ENCODE measurements at regions not wholly inside any gene's neighbourhood (a gene's known extent, or its start where the extent isn't known, plus 50 kb on each side); places are given as distances from the start of the nearest gene placed in this dataset.
A peak's percentile ranks its signal among the peaks of the same experiment; 100 is the strongest.
"Not testable (repeated sequence)": the region's sequence is repeated elsewhere in the genome, so short reads cannot be mapped to it uniquely, and the experiment has no call there.

- not testable (repeated sequence) for DNase-seq
These were observed 2777.4 kb upstream of the TPTE start for GRCh38 chr21:7743940-7744339.

DNA sequence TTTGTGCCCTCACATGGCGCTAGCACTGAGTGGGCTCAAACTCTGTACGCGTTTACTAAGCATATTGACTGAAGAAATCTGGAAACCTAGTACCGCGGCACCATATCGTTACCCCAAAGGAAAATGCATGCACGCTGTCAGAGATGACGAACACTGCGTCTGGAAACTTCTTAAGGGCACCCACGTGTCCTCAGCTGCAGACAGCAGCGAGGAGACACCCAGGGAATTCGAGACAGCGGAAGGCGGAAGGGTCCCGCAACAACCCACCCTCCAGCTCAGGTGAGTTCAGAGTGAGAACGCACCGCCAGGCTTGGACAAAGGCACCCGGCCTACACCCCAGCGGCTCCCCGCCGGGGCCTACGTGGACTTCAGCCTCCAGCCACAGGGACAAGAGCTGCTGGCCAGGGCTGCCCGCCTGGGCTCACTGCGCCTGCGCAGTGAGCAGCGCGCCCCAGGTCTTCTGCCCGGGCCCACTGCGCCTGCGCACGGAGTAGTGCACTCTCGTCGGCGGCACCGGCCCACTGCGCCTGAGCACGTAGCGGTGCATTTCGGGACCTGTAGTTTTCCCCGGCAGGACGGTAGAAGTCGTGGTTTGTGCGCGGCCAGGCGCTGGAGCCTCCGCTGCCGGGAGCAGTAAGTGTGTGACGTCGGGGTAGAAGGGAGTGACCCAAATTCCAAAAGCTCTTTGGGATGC is 2776.8 kb upstream of the TPTE start:
- not testable (repeated sequence) for DNase-seq

GRCh38 chr21:7745100-7745450 is 2776.3 kb upstream of the TPTE start:
- not testable (repeated sequence) for DNase-seq

- not testable (repeated sequence) for DNase-seq
These were observed 2773.4 kb upstream of the TPTE start for GRCh38 chr21:7747964-7748363.

- not testable (repeated sequence) for DNase-seq
These were observed 2768.8 kb upstream of the TPTE start for GRCh38 chr21:7752611-7753010.

DNA sequence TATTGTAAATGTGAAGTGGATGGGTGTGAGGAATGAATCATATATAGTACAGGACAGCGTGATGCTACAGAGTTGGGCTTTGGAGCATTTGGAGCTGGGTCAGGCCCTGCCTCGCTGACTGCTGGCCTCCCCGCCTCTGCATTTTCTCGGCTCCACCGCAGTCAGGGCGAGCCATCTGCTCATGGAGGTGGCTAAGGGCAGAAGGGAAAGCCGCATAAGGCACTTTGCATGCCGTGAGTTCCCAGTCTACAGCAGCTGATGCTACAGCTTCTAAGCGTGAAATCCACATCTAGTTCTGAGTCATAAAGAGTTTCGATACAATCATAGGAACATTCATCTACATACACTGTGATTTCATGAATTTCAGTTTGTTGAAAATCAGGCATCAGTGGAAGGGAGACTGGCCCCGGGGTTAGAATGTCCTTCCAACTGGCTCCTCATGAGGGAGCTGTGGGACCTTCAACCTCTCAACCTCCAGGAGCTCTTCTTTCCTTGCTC is 2768.0 kb upstream of the TPTE start:
- not testable (repeated sequence) for DNase-seq

GRCh38 chr21:7769985-7770384 is 2751.4 kb upstream of the TPTE start:
- DNase-seq, result not testable (repeated sequence)

GRCh38 chr21:7774219-7774618 is 2747.2 kb upstream of the TPTE start:
- not testable (repeated sequence) for DNase-seq

- peak; percentile 47 for DNase-seq
These were observed 2745.9 kb upstream of the TPTE start for GRCh38 chr21:7775327-7775984.

DNA sequence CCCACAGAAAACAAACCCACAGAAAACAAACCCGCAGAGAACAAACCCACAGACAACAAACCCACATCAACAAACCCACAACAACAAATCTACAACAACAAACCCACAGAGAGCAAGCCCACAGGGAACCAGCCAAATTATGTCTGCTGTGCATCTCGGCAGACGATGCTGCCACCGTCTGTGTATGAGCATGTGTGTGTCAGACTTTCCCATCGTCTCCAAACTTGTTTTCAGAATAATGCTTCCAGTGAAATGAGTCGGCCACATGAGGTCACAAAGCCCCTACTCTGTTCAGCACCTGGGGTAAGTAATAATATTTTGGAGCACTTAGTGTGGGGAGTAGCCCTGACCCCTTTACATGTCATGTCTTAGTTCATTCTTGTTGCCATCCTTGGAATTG is 2745.3 kb upstream of the TPTE start:
- DNase-seq, result not testable (repeated sequence)

DNA sequence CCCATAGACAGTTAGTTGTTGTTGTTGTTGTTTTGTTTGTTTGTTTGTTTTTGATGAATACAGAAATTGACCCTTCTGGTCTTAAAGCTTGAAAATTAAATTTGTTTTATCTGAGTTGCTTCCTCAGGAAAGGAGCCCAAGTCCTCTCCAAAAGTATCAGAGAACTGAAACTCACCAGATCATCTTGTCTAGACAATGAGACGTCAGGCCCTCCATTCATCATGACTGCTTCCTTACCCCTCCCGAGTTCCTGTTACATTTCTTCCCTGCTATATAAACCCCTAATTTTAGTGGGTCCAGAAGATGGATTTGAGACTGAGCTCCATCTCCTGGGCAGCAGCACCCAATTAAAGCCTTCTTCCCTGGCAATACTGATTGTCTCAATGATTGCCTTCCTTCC is 2744.8 kb upstream of the TPTE start:
- not testable (repeated sequence) for DNase-seq

- DNase-seq, result not testable (repeated sequence)
These were observed 2744.1 kb upstream of the TPTE start for GRCh38 chr21:7777289-7777688.

DNA sequence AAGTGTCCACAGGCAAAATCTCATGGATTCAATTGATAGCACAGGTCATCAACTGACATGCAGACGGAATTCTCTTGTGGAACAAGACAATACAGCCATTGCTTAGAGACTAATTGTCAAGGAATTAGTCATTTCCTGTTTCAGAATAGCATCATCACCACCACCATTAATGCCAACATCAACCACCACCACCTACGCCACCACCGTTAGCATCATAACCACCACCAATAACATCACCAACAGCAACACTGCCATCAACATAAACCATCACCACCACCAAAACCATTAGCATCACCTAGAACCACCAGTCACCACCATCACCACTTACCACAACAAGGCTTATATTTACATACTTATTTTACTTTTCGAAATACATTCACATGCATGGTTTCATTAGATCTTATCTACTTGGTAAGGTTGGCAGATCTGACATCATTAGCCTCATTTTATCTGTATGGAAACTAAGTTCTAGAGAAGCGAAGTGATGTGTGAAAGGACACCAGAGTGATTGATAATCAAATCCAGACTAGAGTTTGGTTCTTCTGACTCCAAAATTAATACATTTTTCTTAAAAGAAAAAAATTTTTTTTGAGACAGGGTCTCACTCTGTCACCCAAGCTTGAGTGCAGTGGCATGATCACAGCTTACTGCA is 2733.8 kb upstream of the TPTE start:
- not testable (repeated sequence) for DNase-seq

GRCh38 chr21:7793797-7794196 is 2727.6 kb upstream of the TPTE start:
- not testable (repeated sequence) for DNase-seq

GRCh38 chr21:7797328-7797727 is 2724.1 kb upstream of the TPTE start:
- not testable (repeated sequence) for DNase-seq

DNA sequence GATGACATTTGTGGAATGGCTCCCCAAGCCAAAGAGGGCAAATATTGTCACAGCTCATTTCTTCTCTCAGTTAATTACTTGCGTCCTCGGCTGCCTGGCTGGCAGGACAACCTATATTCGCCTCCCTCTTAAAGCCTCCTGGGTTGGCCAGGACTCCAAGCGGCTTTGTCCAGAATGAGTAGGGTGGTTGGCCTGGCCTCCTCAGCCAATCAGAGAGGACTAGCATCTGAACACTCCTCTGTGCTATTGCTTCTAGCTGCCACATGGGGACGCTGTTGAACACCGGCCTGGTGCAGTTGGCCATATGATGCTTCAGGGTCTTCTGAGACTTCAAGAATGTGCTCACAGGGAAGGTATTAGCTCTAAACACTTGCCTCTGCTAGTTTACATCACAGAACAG is 2722.9 kb upstream of the TPTE start:
- not testable (repeated sequence) for DNase-seq

GRCh38 chr21:7799697-7800096 is 2721.7 kb upstream of the TPTE start:
- not testable (repeated sequence) for DNase-seq

GRCh38 chr21:7813475-7813874 is 2707.9 kb upstream of the TPTE start:
- DNase-seq, result not testable (repeated sequence)

DNA sequence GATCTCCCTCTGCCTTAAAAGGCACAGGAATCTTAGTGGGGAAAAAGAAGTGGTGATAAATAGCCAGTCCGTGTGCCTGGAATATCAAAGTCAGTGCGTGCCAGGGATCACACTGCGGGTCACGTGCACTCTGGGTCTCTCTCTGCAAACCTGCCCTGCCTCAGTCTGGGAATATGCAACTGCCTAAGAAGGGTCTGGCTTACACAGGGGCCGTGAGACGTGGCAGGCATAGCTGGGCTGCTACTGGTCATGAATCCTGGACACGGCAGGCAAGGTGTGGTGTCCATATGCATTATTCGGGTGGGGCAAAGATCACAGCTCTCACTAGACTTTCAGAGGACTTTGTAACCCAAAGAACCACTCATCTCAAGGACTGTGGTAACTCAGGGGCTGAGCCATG is 2704.4 kb upstream of the TPTE start:
- not testable (repeated sequence) for DNase-seq

- not testable (repeated sequence) for DNase-seq
These were observed 2702.1 kb upstream of the TPTE start for GRCh38 chr21:7819301-7819700.

DNA sequence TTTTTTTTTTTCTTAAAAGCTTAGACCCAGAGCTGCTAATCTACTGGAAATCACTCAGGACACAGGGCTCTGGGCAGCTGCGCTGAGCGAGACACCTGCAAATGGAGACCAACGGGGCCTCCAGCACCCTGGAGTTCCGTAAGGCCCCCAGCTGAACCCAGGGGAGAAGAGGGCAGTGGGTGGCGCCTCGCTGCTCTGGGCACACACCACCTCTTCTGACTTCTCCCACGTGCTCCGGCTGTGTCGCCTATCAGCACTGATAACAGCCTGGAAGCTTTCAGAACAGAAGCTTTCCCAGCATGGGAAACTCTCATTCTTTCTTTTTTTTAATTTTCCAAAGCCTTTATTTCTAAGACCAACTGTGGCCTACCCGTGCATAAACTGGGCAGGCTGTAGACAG is 2695.8 kb upstream of the TPTE start:
- not testable (repeated sequence) for DNase-seq

GRCh38 chr21:7826174-7826573 is 2695.2 kb upstream of the TPTE start:
- DNase-seq, result not testable (repeated sequence)

GRCh38 chr21:7828260-7828659 is 2693.1 kb upstream of the TPTE start:
- not testable (repeated sequence) for DNase-seq

- not testable (repeated sequence) for DNase-seq
These were observed 2692.0 kb upstream of the TPTE start for GRCh38 chr21:7829411-7829810.

Measured in CD4-positive, alpha-beta T cell treated with Interleukin-10 for 1 hour (primary cell).